H9 (cell line): ENCODE measurements at regions not wholly inside any gene's neighbourhood (a gene's known extent, or its start where the extent isn't known, plus 50 kb on each side); places are given as distances from the start of the nearest gene placed in this dataset.

Experiments used
- DNase-seq: peaks from one replicate; pipeline ENCODE4 v3.0.0-alpha.2; 2017
- H2AFZ ChIP-seq: one replicate; pipeline ENCODE4 v1.6.1; 2013; ENCODE audit warnings: mild to moderate bottlenecking, low read length, control low read depth, moderate library complexity
- H2AK5ac ChIP-seq: 2 replicates; pipeline ENCODE4 v1.6.1; 2013; ENCODE audit warnings: low read length, control low read depth, mixed read lengths; ENCODE audit not compliant: insufficient read length
- H2BK120ac ChIP-seq: one replicate; pipeline ENCODE4 v1.6.1; 2013; ENCODE audit warnings: low read depth, mild to moderate bottlenecking, low read length, control low read depth, inconsistent platforms; ENCODE audit not compliant: poor library complexity, severe bottlenecking
- H2BK12ac ChIP-seq: 2 replicates; pipeline ENCODE4 v1.6.1; 2013; ENCODE audit warnings: low read length, control low read depth, mixed read lengths, low read depth; ENCODE audit not compliant: insufficient read length
- H2BK15ac ChIP-seq: 2 replicates; pipeline ENCODE4 v1.6.1; 2013; ENCODE audit warnings: low read depth, low read length, control low read depth
- H2BK20ac ChIP-seq: one replicate; pipeline ENCODE4 v1.6.1; 2013; ENCODE audit warnings: low read depth, mild to moderate bottlenecking, low read length, control low read depth, inconsistent platforms; ENCODE audit not compliant: poor library complexity, severe bottlenecking
- H2BK5ac ChIP-seq: 2 replicates; pipeline ENCODE4 v1.6.1; 2013; ENCODE audit warnings: low read length, control low read depth, mixed read lengths; ENCODE audit not compliant: insufficient read length
- H3K14ac ChIP-seq: 2 replicates; pipeline ENCODE4 v1.6.1; 2013; ENCODE audit warnings: low read length, control low read depth; ENCODE audit not compliant: insufficient read depth
- H3K18ac ChIP-seq: 2 replicates; pipeline ENCODE4 v1.6.1; 2013; ENCODE audit warnings: low read depth, mild to moderate bottlenecking, mixed read lengths, low read length, control low read depth; ENCODE audit not compliant: insufficient read length
- H3K23ac ChIP-seq: 2 replicates; pipeline ENCODE4 v1.6.1; 2013; ENCODE audit warnings: low read length, control low read depth, mixed read lengths, low read depth; ENCODE audit not compliant: insufficient read length
- H3K23me2 ChIP-seq: 2 replicates; pipeline ENCODE4 v1.6.1; 2013; ENCODE audit warnings: low read depth, mild to moderate bottlenecking, mixed read lengths, low read length, control low read depth; ENCODE audit not compliant: insufficient read length, poor library complexity, severe bottlenecking
- H3K27ac ChIP-seq: 2 replicates; pipeline ENCODE4 v1.5.1; 2013; ENCODE audit warnings: low read length, control low read depth, mixed read lengths, low read depth; ENCODE audit not compliant: insufficient read length
- H3K27me3 ChIP-seq: 2 replicates; pipeline ENCODE4 v1.6.1; 2013; ENCODE audit warnings: low read length, control low read depth, inconsistent platforms; ENCODE audit not compliant: insufficient read depth
- H3K4ac ChIP-seq: 2 replicates; pipeline ENCODE4 v1.6.1; 2013; ENCODE audit warnings: low read depth, mild to moderate bottlenecking, control low read depth, inconsistent platforms, low read length, moderate library complexity
- H3K4me1 ChIP-seq: 2 replicates; pipeline ENCODE4 v1.6.1; 2013; ENCODE audit warnings: low read length, control low read depth, inconsistent platforms; ENCODE audit not compliant: insufficient read depth
- H3K4me2 ChIP-seq: 2 replicates; pipeline ENCODE4 v1.6.1; 2013; ENCODE audit warnings: low read length, control low read depth, mixed read lengths; ENCODE audit not compliant: insufficient read length, insufficient read depth
- H3K56ac ChIP-seq: 2 replicates; pipeline ENCODE4 v1.6.1; 2013; ENCODE audit warnings: low read depth, mild to moderate bottlenecking, mixed read lengths, low read length, control low read depth; ENCODE audit not compliant: insufficient read length
- H3K79me1 ChIP-seq: 2 replicates; pipeline ENCODE4 v1.6.1; 2013; ENCODE audit warnings: low read depth, mild to moderate bottlenecking, moderate library complexity, low read length, control low read depth, inconsistent platforms; ENCODE audit not compliant: insufficient read depth, poor library complexity, severe bottlenecking
- H3K79me2 ChIP-seq: 2 replicates; pipeline ENCODE4 v1.6.1; 2013; ENCODE audit warnings: low read length, control low read depth, inconsistent platforms; ENCODE audit not compliant: insufficient read depth
- H3K9ac ChIP-seq: 2 replicates; pipeline ENCODE4 v1.6.1; 2013; ENCODE audit warnings: low read length, control low read depth, mixed read lengths; ENCODE audit not compliant: insufficient read length; ENCODE audit errors: extremely low read depth
- H3K9me3 ChIP-seq: one replicate; pipeline ENCODE4 v1.6.1; 2013; ENCODE audit warnings: low read depth, low read length, inconsistent platforms; ENCODE audit not compliant: control insufficient read depth
- H3T11ph ChIP-seq: one replicate; pipeline ENCODE4 v1.6.1; 2013; ENCODE audit warnings: mild to moderate bottlenecking, low read length, control low read depth, inconsistent platforms
- H4K20me1 ChIP-seq: one replicate; pipeline ENCODE4 v1.6.1; 2013; ENCODE audit not compliant: control insufficient read depth, insufficient read length, insufficient read depth
- H4K5ac ChIP-seq: 2 replicates; pipeline ENCODE4 v1.6.1; 2013; ENCODE audit warnings: low read depth, mild to moderate bottlenecking, mixed read lengths, low read length, control low read depth; ENCODE audit not compliant: insufficient read length
- H4K8ac ChIP-seq: replicated peaks from 2 replicates; pipeline ENCODE4 v1.6.1; 2013; ENCODE audit warnings: low read length, control low read depth, mixed read lengths, low read depth; ENCODE audit not compliant: insufficient read length
- H4K91ac ChIP-seq: 2 replicates; pipeline ENCODE4 v1.6.1; 2013; ENCODE audit warnings: low read depth, mild to moderate bottlenecking, moderate library complexity, mixed read lengths, low read length, control low read depth; ENCODE audit not compliant: insufficient read length
- H3K27ac Mint-ChIP-seq, 3 experiments: 2 replicates in 2 of 3; 3 replicates in 1 of 3; pipeline ENCODE4 v1.8.0; 2020 to 2021; ENCODE audit warnings: mixed read lengths in 3 of 3, mild to moderate bottlenecking in 1 of 3, moderate library complexity in 1 of 3
- H3K27me3 Mint-ChIP-seq: 2 replicates; pipeline ENCODE4 v1.8.0; 2021; ENCODE audit warnings: low read depth, mild to moderate bottlenecking, moderate library complexity, mixed read lengths
- H3K36me3 Mint-ChIP-seq, 3 experiments: 2 replicates in 2 of 3; 3 replicates in 1 of 3; pipeline ENCODE4 v1.8.0; 2020 to 2021; ENCODE audit warnings: low read depth in 3 of 3, mixed read lengths in 3 of 3; ENCODE audit not compliant: insufficient read depth in 1 of 3
- H3K4me1 Mint-ChIP-seq, 2 experiments: 2 replicates each; pipeline ENCODE4 v1.8.0; 2020; ENCODE audit warnings: mixed read lengths in 2 of 2
- H3K4me3 Mint-ChIP-seq, 2 experiments: 2 replicates in 1 of 2; 3 replicates in 1 of 2; pipeline ENCODE4 v1.8.0; 2020 to 2021; ENCODE audit warnings: mild to moderate bottlenecking in 2 of 2, mixed read lengths in 2 of 2, moderate library complexity in 1 of 2
- H3K9me3 Mint-ChIP-seq, 2 experiments: 2 replicates in 1 of 2; 3 replicates in 1 of 2; pipeline ENCODE4 v1.8.0; 2020; ENCODE audit warnings: mild to moderate bottlenecking in 2 of 2, mixed read lengths in 2 of 2, moderate library complexity in 1 of 2
- WGBS: extraction: QIAGEN DNeasy Blood & Tissue Kit; methylation state at CpG from one replicate; pipeline ENCODE4 v1.1.7; 2013; ENCODE audit warnings: missing lambda C conversion rate, low lambda C conversion rate, mixed read lengths; ENCODE audit not compliant: insufficient read length; ENCODE audit errors: extremely low coverage; 5-methylcytosine and 5-hydroxymethylcytosine counted together
- TF ChIP-seq, protein P1 (sequence below): fragments of 200-600 bp; sonication (generic); conservative IDR thresholded peaks from 3 replicates; pipeline ENCODE4 v1.8.0; 2021; ENCODE audit warnings: antibody characterized with exemption, mild to moderate bottlenecking

DNA sequence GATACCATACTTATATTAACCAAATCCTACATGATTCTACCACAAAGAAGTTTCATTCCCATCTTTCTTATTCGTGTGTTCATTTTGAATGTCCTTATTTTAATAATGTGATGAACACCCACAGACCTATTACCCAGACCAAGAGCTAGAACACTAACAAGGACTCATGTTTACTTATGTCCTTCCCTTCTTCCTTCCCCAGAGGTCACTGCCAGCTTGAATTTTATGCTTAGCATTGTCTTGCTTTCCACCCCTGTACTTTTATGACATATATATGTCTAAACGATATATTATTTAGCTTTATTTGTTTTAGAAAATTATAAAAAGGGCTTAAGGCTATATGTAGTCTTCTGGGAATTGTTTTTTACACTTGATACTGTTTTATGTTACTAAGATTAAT is 238.6 kb downstream of the LRIG3 start:
- H2BK5ac ChIP-seq: no peak overlapping the region
- TF ChIP-seq, protein P1, sequence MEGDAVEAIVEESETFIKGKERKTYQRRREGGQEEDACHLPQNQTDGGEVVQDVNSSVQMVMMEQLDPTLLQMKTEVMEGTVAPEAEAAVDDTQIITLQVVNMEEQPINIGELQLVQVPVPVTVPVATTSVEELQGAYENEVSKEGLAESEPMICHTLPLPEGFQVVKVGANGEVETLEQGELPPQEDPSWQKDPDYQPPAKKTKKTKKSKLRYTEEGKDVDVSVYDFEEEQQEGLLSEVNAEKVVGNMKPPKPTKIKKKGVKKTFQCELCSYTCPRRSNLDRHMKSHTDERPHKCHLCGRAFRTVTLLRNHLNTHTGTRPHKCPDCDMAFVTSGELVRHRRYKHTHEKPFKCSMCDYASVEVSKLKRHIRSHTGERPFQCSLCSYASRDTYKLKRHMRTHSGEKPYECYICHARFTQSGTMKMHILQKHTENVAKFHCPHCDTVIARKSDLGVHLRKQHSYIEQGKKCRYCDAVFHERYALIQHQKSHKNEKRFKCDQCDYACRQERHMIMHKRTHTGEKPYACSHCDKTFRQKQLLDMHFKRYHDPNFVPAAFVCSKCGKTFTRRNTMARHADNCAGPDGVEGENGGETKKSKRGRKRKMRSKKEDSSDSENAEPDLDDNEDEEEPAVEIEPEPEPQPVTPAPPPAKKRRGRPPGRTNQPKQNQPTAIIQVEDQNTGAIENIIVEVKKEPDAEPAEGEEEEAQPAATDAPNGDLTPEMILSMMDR: no peak
- H2BK20ac ChIP-seq: no peak overlapping the region
- H3K4ac ChIP-seq: no peak overlapping the region
- WGBS: no CpG with 5 or more reads among the region's 2 CpGs
- H3K23ac ChIP-seq: no peak overlapping the region
- no peak overlapping the region for H3K4me3 Mint-ChIP-seq
- H3T11ph ChIP-seq: no peak overlapping the region
- no peak overlapping the region for H3K56ac ChIP-seq
- no peak for DNase-seq
- H3K4me1 ChIP-seq: no peaks in the 10 kb centered on the region
- H3K9ac ChIP-seq: no peak overlapping the region
- no peak overlapping the region for H3K27ac Mint-ChIP-seq
- no peaks in the 10 kb centered on the region for H3K4me1 Mint-ChIP-seq
- no peaks in the 10 kb centered on the region for H4K20me1 ChIP-seq
- no peak overlapping the region for H3K18ac ChIP-seq
- H3K23me2 ChIP-seq: no peaks in the 10 kb centered on the region
- H3K79me2 ChIP-seq: no peaks in the 10 kb centered on the region
- H3K36me3 Mint-ChIP-seq: peaks cover 8 to 22% (median 11%) of the 10 kb centered on the region in 3 experiments
- H3K4me2 ChIP-seq: no peak overlapping the region
- no peak overlapping the region for H4K8ac ChIP-seq
- H2BK12ac ChIP-seq: no peak overlapping the region
- H3K27me3 ChIP-seq: no peaks in the 10 kb centered on the region
- no peak overlapping the region for H4K91ac ChIP-seq
- H3K79me1 ChIP-seq: no peaks in the 10 kb centered on the region
- no peak overlapping the region for H3K14ac ChIP-seq
- H2AK5ac ChIP-seq: no peak overlapping the region
- no peaks in the 10 kb centered on the region for H3K9me3 ChIP-seq
- H3K27me3 Mint-ChIP-seq: no peaks in the 10 kb centered on the region
- no peak overlapping the region for H2AFZ ChIP-seq
- peaks cover 19 to 22% of the 10 kb centered on the region in 2 experiments for H3K9me3 Mint-ChIP-seq
- no peak overlapping the region for H3K27ac ChIP-seq
- no peak overlapping the region for H2BK120ac ChIP-seq
- no peak overlapping the region for H2BK15ac ChIP-seq
- no peak overlapping the region for H4K5ac ChIP-seq
